Naive thymus-derived CD8-positive, alpha-beta T cell (primary cell): ENCODE measurements at regions not wholly inside any gene's neighbourhood (a gene's known extent, or its start where the extent isn't known, plus 50 kb on each side); places are given as distances from the start of the nearest gene placed in this dataset.

Experiments used
- ATAC-seq, 2 donors: fragments of 150-1000 bp; cut with Tn5 transposase in 1 of 2; sonication (Bioruptor Pico), chemical (Tn5 transposase) in 1 of 2; 1 replicate in 1 of 2; 2 replicates in 1 of 2; pipeline ENCODE4 v1.10.0; 2021; ENCODE audit warnings: mild to moderate bottlenecking in 2 of 2, moderate library complexity in 2 of 2
- POLR2A ChIA-PET: fragments of 350-600 bp; sonication (Branson Sonifier 250); formaldehyde crosslinking; loops from one replicate; lab custom pipeline; 2021; ENCODE audit warnings: antibody characterized with exemption; lab: Charles Lee
- DNase-seq, 10 donors: peaks; one replicate each; pipeline versions ENCODE4 v3.0.0 to v3.0.0-alpha.2; 2020 to 2022
- H3K27ac Mint-ChIP-seq, 10 donors: one replicate each; pipeline ENCODE4 v1.8.0; 2020 to 2022; ENCODE audit warnings: mild to moderate bottlenecking in 10 of 10, mixed read lengths in 10 of 10, moderate library complexity in 4 of 10, inconsistent platforms in 1 of 10
- H3K27me3 Mint-ChIP-seq, 5 donors: one replicate each; pipeline ENCODE4 v1.8.0; 2021 to 2022; ENCODE audit warnings: mixed read lengths in 5 of 5
- H3K36me3 Mint-ChIP-seq, 3 donors: one replicate each; pipeline ENCODE4 v1.8.0; 2020 to 2022; ENCODE audit warnings: mixed read lengths in 3 of 3, mild to moderate bottlenecking in 2 of 3, inconsistent platforms in 1 of 3
- H3K4me1 Mint-ChIP-seq, 4 donors: one replicate each; pipeline ENCODE4 v1.8.0; 2021 to 2022; ENCODE audit warnings: mixed read lengths in 4 of 4
- H3K4me3 Mint-ChIP-seq, 10 donors: one replicate each; pipeline ENCODE4 v1.8.0; 2020 to 2022; ENCODE audit warnings: mild to moderate bottlenecking in 10 of 10, mixed read lengths in 10 of 10, moderate library complexity in 6 of 10, inconsistent platforms in 1 of 10
- H3K9me3 Mint-ChIP-seq, 9 donors: one replicate each; pipeline ENCODE4 v1.8.0; 2020 to 2022; ENCODE audit warnings: mixed read lengths in 9 of 9, mild to moderate bottlenecking in 3 of 9, inconsistent platforms in 1 of 9, moderate library complexity in 1 of 9

DNA sequence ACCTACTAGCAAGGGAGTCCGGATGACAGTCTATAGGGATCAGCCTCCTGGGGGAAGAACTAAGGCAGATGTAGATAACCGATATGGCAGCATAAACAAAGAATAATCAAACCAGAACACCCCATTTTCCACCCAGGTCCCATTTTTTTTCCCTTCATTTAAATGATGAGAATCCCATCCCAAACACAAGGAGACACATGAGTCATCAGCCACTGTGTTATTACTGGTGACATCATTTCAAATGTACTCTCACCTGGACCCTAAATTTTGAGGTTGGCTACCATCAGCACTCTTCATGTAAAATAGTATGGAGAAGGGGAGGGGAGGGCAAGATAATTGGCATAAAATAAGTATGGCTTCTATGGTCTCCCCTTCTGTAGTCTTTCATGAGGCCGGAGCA, 108.9 kb upstream of the GUCA2B start:
- POLR2A ChIA-PET: no interaction called here
- no peak for ATAC-seq
- H3K27ac Mint-ChIP-seq: no peak overlapping the region

DNA sequence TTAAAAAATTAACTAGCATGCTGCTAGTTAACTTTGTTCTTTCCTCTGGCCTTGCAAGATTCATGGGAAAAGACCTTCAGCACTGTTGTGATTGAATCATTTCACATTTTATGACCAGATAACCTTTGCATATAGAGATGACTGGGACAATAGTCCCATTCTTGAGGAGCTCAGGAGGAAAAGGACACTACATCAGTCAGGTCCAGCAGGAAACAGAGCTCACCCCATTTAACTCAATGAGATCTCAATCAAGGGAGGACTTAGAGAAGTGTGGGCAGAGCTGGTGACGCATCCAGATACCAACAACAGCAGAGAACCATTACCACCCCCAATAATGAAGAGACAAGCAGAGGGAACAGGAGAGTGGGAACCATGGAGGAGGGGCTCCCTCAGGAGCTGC, 109.4 kb upstream of the GUCA2B start:
- no peak for ATAC-seq
- H3K27me3 Mint-ChIP-seq: peaks cover 11 to 33% (median 14%) of the 10 kb centered on the region in 5 donors
- peaks cover 0 to 3% (median 0%) of the 10 kb centered on the region in 4 donors for H3K4me1 Mint-ChIP-seq
- POLR2A ChIA-PET: no interaction called here
- no peak for DNase-seq
- no peaks in the 10 kb centered on the region for H3K9me3 Mint-ChIP-seq
- no peak overlapping the region for H3K27ac Mint-ChIP-seq
- no peak overlapping the region for H3K4me3 Mint-ChIP-seq
- no peaks in the 10 kb centered on the region for H3K36me3 Mint-ChIP-seq

More for the DNA sequence above, 108.9 kb upstream of the GUCA2B start:
- Mint-ChIP-seq H3K27me3 (peaks cover 15 to 38% (median 20%) of the 10 kb centered on the region in 5 donors), H3K4me1 (peaks cover 0 to 3% (median 0%) of the 10 kb centered on the region in 4 donors), H3K4me3 (no peak overlapping the region), H3K9me3 (no peaks in the 10 kb centered on the region), H3K36me3 (no peaks in the 10 kb centered on the region)
- no peak for DNase-seq

DNA sequence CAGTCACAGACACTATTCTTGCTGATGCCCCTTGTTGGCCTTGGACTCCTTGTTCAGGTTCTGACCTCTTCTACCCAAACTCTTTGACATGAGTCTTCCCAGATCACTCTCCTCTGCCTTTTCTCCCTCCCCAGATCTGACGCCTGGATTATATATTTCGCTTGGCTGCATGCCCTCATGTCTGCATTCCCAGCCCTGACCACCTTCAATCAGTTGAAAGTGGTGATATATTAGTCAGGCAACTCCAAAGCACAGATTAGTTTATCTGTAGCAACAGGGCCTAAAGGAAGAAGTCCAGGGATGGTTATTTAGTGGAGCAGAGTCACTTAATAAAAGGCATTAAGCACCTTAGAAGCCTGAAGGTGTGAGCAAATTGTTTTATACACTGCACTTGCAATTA, 110.0 kb upstream of the GUCA2B start:
- H3K36me3 Mint-ChIP-seq: no peaks in the 10 kb centered on the region
- H3K27me3 Mint-ChIP-seq: peaks cover 5 to 28% (median 10%) of the 10 kb centered on the region in 5 donors
- POLR2A ChIA-PET: no interaction called here
- H3K4me1 Mint-ChIP-seq: peaks cover 0 to 3% (median 0%) of the 10 kb centered on the region in 4 donors
- no peaks in the 10 kb centered on the region for H3K9me3 Mint-ChIP-seq
- ATAC-seq: no peak
- no peak overlapping the region for H3K4me3 Mint-ChIP-seq
- H3K27ac Mint-ChIP-seq: no peak overlapping the region
- DNase-seq: no peak

DNA sequence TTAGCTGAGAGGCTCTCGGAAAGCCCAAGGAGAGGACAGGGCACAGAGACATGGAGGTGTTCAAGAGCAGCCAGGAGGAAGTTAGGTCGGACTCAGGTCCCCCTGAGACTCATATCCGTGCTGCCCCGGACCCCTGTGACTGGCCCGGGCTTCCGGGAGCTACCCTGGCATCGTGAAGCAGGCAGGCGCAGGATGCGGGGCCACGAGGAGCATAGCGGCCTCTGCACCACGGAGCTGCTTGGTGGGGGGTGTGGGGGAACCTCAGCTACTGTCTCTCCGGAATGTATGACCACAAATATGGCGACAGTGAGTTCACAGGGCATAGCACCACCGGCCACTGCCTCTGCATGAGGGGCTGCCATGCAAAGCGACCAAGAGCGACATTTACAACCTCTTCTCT, 112.2 kb upstream of the GUCA2B start:
- no peak for DNase-seq
- Mint-ChIP-seq H3K27me3 (peaks cover 5 to 25% (median 9%) of the 10 kb centered on the region in 5 donors), H3K36me3 (no peaks in the 10 kb centered on the region), H3K27ac (no peak overlapping the region), H3K4me1 (peaks cover 0 to 6% (median 4%) of the 10 kb centered on the region in 4 donors), H3K9me3 (no peaks in the 10 kb centered on the region), H3K4me3 (no peak overlapping the region)
- POLR2A ChIA-PET: no interaction called here
- ATAC-seq: no peak

DNA sequence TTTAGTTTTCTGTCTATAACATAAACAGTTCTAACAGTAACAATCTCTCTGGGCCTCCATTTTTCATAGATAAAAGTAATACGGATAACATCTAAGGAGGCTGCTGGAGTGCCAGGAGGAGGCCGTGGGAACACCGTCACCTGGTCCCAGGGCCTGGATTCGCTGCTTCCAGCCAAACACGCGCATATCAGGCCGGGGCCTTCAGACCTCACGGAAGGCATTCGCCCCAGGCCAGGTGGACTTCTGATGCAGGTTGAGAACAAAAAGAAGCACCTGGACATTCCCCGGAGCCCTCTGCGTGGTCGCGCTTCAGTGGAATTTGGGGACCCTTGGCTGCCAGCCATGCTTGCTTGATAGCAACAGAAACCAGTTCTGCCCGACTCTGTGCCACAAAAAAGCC, 113.1 kb upstream of the GUCA2B start:
- POLR2A ChIA-PET: no interaction called here

DNA sequence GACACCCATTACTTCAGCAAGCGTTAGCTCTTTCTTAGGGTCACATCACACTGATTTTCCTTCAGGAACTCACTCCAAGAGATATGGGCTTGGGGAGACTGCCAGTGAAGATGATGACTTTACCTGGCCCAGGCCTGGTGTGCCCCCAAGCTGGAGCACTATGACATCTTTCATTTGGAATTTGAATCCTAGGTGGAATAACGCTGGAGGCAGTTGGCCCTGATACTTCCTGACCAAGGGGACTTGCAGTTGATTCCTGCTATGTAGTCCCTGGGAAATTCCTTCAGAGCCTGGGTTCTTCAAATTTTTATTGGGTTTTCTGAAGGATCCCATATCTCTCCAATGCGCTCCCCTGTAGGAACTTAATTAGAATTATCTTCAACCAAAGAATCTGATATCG, 114.9 kb upstream of the GUCA2B start:
- DNase-seq (no peak), ATAC-seq (no peak)
- H3K27ac Mint-ChIP-seq: no peak overlapping the region
- H3K36me3 Mint-ChIP-seq: no peaks in the 10 kb centered on the region
- peaks cover 0 to under 1% (median 0%) of the 10 kb centered on the region in 5 donors for H3K27me3 Mint-ChIP-seq
- H3K4me3 Mint-ChIP-seq: no peak overlapping the region
- POLR2A ChIA-PET: no interaction called here
- no peaks in the 10 kb centered on the region for H3K9me3 Mint-ChIP-seq
- H3K4me1 Mint-ChIP-seq: peaks cover 14 to 20% (median 18%) of the 10 kb centered on the region in 4 donors

More for the DNA sequence above, 113.1 kb upstream of the GUCA2B start:
- Mint-ChIP-seq H3K9me3 (no peaks in the 10 kb centered on the region), H3K27ac (no peak overlapping the region), H3K4me1 (peaks cover 0 to 6% (median 4%) of the 10 kb centered on the region in 4 donors), H3K27me3 (peaks cover 3 to 17% (median 5%) of the 10 kb centered on the region in 5 donors), H3K36me3 (no peaks in the 10 kb centered on the region), H3K4me3 (no peak overlapping the region)
- ATAC-seq: no peak
- DNase-seq: no peak

DNA sequence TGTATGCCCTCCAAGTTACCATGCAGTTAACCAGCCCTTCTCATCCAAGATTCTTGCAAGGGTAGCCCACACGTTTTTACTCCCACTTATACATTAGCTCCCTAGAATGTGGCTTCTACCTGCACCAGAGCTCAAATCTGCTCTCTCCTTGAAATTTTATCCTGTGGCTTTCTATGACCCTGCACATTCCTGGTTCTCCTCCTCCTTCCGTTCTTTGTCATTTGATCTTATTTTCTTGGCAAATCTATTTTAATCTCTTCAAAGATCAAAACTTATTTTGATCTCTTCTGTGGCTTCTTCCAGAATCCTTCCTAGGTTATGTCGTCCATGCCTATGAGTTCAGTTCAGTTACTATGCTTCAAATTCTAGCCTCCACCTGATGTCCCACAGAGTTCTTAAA, 115.6 kb upstream of the GUCA2B start:
- POLR2A ChIA-PET: no interaction called here

DNA sequence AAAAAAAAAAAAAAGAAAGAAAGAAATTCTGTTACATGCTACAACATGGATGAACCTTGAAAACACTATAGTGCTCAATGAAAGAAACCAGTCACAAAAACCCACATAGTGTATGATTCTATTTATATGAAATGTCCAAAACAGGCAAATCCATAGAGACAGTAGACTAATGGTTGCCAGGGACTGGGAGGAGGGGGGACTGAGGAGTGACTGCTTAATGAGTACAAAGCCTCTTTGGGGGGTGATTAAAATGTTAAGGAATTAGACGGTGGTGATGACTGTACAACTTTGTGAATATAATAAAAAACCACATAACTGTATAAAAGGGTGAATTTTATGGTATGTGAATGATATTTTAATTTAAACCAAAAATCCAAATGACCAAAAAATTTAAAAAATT, 116.0 kb upstream of the GUCA2B start:
- H3K4me3 Mint-ChIP-seq: no peak overlapping the region
- POLR2A ChIA-PET: no interaction called here
- no peak for ATAC-seq
- no peaks in the 10 kb centered on the region for H3K9me3 Mint-ChIP-seq
- no peaks in the 10 kb centered on the region for H3K27me3 Mint-ChIP-seq
- DNase-seq: no peak
- no peaks in the 10 kb centered on the region for H3K36me3 Mint-ChIP-seq
- H3K4me1 Mint-ChIP-seq: peaks cover 18 to 30% (median 28%) of the 10 kb centered on the region in 4 donors
- no peak overlapping the region for H3K27ac Mint-ChIP-seq

More for the DNA sequence above, 115.6 kb upstream of the GUCA2B start:
- H3K36me3 Mint-ChIP-seq: no peaks in the 10 kb centered on the region
- peaks cover 16 to 26% (median 24%) of the 10 kb centered on the region in 4 donors for H3K4me1 Mint-ChIP-seq
- DNase-seq (no peak), ATAC-seq (no peak)
- no peak overlapping the region for H3K4me3 Mint-ChIP-seq
- no peaks in the 10 kb centered on the region for H3K27me3 Mint-ChIP-seq
- no peak overlapping the region for H3K27ac Mint-ChIP-seq
- H3K9me3 Mint-ChIP-seq: no peaks in the 10 kb centered on the region

DNA sequence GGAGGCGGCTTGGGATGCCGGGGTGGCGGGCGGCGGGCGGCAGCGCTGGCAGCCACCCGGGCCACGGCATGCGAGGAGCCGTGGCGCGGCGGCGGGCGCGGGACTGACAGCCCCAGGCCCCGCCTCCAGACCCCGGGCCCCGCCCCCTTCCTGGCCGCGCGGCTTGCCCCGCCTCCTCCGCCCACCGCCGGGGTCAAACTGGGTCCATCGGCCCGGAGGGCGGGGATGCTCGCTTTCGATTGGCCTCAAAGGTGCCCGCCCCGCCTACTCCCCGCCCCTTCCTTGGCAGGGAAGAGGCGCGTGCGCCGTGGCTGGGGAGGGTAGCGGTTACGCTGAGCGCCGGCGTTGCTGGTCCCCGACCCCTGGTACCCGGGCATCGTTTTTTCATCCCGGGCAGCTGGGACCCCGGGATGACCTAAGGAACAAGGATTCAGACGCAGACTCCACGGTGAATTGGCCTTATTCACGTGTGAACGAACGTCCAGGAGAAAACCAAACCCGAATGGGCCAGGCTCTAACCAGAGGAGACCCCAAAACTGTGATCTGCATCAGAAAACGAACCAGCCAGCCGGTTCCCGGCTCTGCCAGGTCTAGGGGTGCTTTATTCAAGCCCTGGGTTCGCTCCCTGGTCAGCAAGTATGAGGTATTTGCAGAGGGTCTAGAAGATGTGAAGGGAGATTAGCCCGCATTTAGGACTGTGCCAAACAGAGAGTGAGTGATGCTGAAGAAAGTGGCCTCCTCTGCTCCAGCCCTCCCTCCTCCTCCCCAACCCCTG, 117.2 kb upstream of the GUCA2B start:
- H3K27ac Mint-ChIP-seq: peak overlapping the region in 8 of 10 donors; percentile 56 to 93 (median 71)
- no peaks in the 10 kb centered on the region for H3K27me3 Mint-ChIP-seq
- peaks cover 23 to 42% (median 39%) of the 10 kb centered on the region in 4 donors for H3K4me1 Mint-ChIP-seq
- H3K4me3 Mint-ChIP-seq: peak overlapping the region; percentile 80 to 90 (median 84)
- peak; percentile 92 to 99 (median 96) for DNase-seq
- ATAC-seq: peak; percentile 86 to 88
- POLR2A ChIA-PET: interaction anchor here (1.0 to 1.5 kb wide), 2 partner anchors 143 to 224 kb away, joined by 3 read pairs; no protein-coding TSS in a partner anchor
- H3K36me3 Mint-ChIP-seq: no peaks in the 10 kb centered on the region
- H3K9me3 Mint-ChIP-seq: no peaks in the 10 kb centered on the region

DNA sequence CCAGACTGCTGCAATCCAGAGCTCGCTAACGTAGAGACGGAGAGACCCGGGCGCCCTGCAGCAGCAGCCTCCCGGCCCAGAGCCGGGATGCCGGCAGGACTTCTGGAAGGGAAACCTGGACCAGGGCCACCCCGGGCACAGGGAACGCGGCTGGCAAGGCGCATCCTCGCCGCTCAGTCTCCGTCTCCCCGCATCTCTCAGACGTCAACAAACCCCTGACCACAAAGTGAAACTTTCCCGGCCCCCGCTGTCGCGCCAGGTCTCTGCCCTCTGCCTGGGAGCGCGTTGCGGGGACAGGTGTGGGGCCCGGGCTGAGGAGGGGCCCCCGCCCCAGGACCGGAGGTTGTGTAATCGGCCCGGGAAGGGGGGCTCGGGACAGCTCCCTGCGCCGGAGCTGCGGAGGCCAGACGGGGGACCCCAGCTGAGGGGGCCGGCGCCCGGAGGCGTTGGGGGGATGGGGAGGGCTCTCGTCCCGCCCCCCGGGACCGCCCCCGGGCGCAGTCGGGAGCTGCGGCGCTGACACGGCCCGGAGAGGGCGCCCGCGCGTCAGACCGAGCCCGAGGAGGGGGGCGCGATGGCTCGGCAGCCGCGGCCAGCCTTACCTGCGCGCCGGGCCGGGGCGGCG, 116.6 kb upstream of the HIVEP3 start:
- DNase-seq (peak in 3 of 10 donors; percentile 7 to 53 (median 52)), ATAC-seq (peak; percentile 73 to 74)
- Mint-ChIP-seq H3K4me3 (peak overlapping the region; percentile 77 to 93 (median 88)), H3K9me3 (no peaks in the 10 kb centered on the region), H3K4me1 (peaks cover 26 to 46% (median 45%) of the 10 kb centered on the region in 4 donors), H3K27ac (peak overlapping the region; percentile 65 to 90 (median 84)), H3K27me3 (no peaks in the 10 kb centered on the region), H3K36me3 (no peaks in the 10 kb centered on the region)
- POLR2A ChIA-PET: interaction anchor here (0.6 to 1.5 kb wide), 5 partner anchors 115 to 223 kb away, joined by 3 to 5 read pairs (median 3); partner anchors contain the start of gene HIVEP3

DNA sequence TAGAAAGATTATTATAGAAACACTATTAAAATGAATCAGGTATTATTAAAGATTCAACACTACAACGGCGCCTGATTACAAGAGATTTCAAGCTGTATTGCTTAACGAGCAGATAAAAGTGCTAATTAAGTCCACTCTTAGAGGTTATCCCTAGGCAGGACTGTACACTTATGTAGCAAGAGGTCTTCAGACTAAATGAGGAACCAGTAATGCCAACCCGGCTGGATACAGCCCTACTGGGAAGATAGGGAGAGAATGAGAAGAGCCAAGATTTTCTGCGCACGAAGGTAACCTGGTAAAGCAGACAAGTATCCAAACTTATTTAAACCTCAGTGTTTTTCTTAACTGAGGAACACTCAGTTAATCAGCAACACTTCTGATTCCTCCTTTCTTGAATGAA, 115.7 kb upstream of the HIVEP3 start:
- Mint-ChIP-seq H3K27ac (peak overlapping the region in 9 of 10 donors; percentile 65 to 90 (median 84)), H3K36me3 (no peaks in the 10 kb centered on the region), H3K4me1 (peaks cover 27 to 49% (median 47%) of the 10 kb centered on the region in 4 donors), H3K9me3 (no peaks in the 10 kb centered on the region), H3K4me3 (peak overlapping the region; percentile 77 to 93 (median 88)), H3K27me3 (no peaks in the 10 kb centered on the region)
- ATAC-seq (no peak), DNase-seq (no peak)
- POLR2A ChIA-PET: interaction anchor here (1.0 to 1.5 kb wide), 3 partner anchors 115 to 222 kb away, joined by 3 to 5 read pairs (median 4); partner anchors contain the start of gene HIVEP3

DNA sequence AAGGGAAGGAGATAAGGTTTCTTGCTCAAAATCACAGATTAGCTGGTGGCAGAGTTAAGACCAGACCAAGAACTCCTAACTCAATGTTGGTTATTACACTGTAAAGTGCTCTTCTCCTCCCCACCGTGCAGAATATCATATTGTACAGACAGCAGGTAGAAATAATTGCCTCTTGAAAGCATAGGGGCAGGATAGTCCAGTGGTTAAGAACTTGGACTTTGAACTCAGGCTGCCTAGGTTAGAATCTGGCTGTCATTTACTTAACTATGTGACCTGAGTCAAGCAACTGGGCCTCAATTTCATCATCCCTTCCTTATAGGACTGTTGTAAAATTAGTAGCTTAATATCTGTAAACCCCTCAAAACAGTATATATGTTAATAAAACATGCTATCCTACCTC, 114.9 kb upstream of the HIVEP3 start:
- ATAC-seq (no peak), DNase-seq (no peak)
- H3K27ac Mint-ChIP-seq: no peak overlapping the region
- peak overlapping the region in 2 of 10 donors; percentile 7 to 10 for H3K4me3 Mint-ChIP-seq
- H3K9me3 Mint-ChIP-seq: no peaks in the 10 kb centered on the region
- H3K4me1 Mint-ChIP-seq: peaks cover 27 to 49% (median 47%) of the 10 kb centered on the region in 4 donors
- POLR2A ChIA-PET: no interaction called here
- no peaks in the 10 kb centered on the region for H3K27me3 Mint-ChIP-seq
- H3K36me3 Mint-ChIP-seq: peaks cover 0 to under 1% (median 0%) of the 10 kb centered on the region in 3 donors

DNA sequence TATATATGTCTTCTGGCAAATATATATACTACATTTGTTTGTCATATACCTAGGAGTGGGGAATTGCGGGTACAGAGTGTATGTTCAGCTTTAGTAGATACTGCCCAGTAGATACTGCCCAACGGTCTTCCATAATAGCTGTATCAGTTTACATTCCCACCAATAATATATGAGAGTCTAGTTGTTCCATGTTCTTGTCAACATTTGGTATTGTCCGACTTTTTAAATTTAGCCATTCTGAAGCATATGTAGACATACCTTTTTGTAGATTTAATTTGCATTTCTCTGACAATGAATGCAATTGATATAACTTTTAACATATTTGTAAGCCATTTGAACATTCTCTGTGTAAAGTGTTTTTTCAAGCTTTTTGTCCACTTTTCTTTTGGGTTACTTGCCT, 99.0 kb upstream of the HIVEP3 start:
- Mint-ChIP-seq H3K27me3 (no peaks in the 10 kb centered on the region), H3K9me3 (peaks cover 0 to 7% (median 0%) of the 10 kb centered on the region in 9 donors), H3K4me3 (no peak overlapping the region), H3K27ac (no peak overlapping the region), H3K4me1 (peaks cover 12 to 25% (median 23%) of the 10 kb centered on the region in 4 donors), H3K36me3 (peaks cover 2 to 9% (median 5%) of the 10 kb centered on the region in 3 donors)
- POLR2A ChIA-PET: no interaction called here
- no peak for ATAC-seq
- no peak for DNase-seq
